ENCODE measurements at regions not wholly inside any gene's neighbourhood (a gene's known extent, or its start where the extent isn't known, plus 50 kb on each side); places are given as distances from the start of the nearest gene placed in this dataset.

GRCh38 chr5:74948031-74948546 lies 81.9 kb upstream of the FAM169A start:
- BruUV-seq (replicated peaks) = no TSS peak
- RAD21 ChIA-PET (ENCODE audit: low non-redundant PET in 1 of 2, low total read pairs in 2 of 2, uncharacterized antibody in 2 of 2, unreplicated experiment in 2 of 2) = no interaction called here
- intact Hi-C loops (cut with micrococcal nuclease) = no loop called here

More at GRCh38 chr5:74948031-74948546, 81.9 kb upstream of the FAM169A start:
- ChIA-PET POLR2A (no interaction called here), CTCF (no interaction called here)
- Histone ChIP-seq H4K20me1 (ENCODE audit: insufficient read depth) (no peaks in the 10 kb centered on the region), H3K4me2 (ENCODE audit: low read length) (no peak overlapping the region), H3K9ac (ENCODE audit: low read length) (no peak overlapping the region), H3K9me3 (ENCODE audit: control insufficient read depth in 1 of 2, insufficient read depth in 1 of 2, low read depth in 1 of 2, low read length in 2 of 2) (no peaks in the 10 kb centered on the region), H3K4me3 (replicated peaks in 1 of 2; ENCODE audit: low read depth in 1 of 2, low read length in 2 of 2) (no peak overlapping the region), H3K27ac (ENCODE audit: low read depth, low read length) (no peak overlapping the region), H3K4me1 (ENCODE audit: control insufficient read depth in 1 of 2, insufficient read depth in 2 of 2, low read length in 2 of 2) (no peaks in the 10 kb centered on the region), H3K36me3 (ENCODE audit: control insufficient read depth in 1 of 2, insufficient read depth in 2 of 2, low read length in 2 of 2) (no peaks in the 10 kb centered on the region), H2AFZ (ENCODE audit: low read depth, low read length, poor library complexity, severe bottlenecking) (no peak overlapping the region), H3K27me3 (ENCODE audit: insufficient read depth, low read length) (no peaks in the 10 kb centered on the region), H3K79me2 (ENCODE audit: insufficient read depth, low read length) (no peaks in the 10 kb centered on the region), H3K9me2 (ENCODE audit: insufficient read depth) (no peaks in the 10 kb centered on the region)
- DNase-seq (ENCODE audit: low read depth, low spot score) (no peak), ATAC-seq (no peak)
- TF ChIP-seq EZH2 (IDR thresholded peaks at IDR 0.05) = no peak
- TF ChIP-seq, protein P1, sequence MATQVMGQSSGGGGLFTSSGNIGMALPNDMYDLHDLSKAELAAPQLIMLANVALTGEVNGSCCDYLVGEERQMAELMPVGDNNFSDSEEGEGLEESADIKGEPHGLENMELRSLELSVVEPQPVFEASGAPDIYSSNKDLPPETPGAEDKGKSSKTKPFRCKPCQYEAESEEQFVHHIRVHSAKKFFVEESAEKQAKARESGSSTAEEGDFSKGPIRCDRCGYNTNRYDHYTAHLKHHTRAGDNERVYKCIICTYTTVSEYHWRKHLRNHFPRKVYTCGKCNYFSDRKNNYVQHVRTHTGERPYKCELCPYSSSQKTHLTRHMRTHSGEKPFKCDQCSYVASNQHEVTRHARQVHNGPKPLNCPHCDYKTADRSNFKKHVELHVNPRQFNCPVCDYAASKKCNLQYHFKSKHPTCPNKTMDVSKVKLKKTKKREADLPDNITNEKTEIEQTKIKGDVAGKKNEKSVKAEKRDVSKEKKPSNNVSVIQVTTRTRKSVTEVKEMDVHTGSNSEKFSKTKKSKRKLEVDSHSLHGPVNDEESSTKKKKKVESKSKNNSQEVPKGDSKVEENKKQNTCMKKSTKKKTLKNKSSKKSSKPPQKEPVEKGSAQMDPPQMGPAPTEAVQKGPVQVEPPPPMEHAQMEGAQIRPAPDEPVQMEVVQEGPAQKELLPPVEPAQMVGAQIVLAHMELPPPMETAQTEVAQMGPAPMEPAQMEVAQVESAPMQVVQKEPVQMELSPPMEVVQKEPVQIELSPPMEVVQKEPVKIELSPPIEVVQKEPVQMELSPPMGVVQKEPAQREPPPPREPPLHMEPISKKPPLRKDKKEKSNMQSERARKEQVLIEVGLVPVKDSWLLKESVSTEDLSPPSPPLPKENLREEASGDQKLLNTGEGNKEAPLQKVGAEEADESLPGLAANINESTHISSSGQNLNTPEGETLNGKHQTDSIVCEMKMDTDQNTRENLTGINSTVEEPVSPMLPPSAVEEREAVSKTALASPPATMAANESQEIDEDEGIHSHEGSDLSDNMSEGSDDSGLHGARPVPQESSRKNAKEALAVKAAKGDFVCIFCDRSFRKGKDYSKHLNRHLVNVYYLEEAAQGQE (IDR thresholded peaks at IDR 0.05; ENCODE audit: low read depth) = no peak
- TF ChIP-seq POLR2AphosphoS5 (IDR thresholded peaks at IDR 0.05; ENCODE audit: low read depth, low read length) = no peak
- TF ChIP-seq RAD21 (IDR thresholded peaks at IDR 0.05; ENCODE audit: low read depth) = no peak
- no peak for TF ChIP-seq CBX3 (IDR thresholded peaks at IDR 0.05; ENCODE audit: low read depth)
- TF ChIP-seq, protein P2, sequence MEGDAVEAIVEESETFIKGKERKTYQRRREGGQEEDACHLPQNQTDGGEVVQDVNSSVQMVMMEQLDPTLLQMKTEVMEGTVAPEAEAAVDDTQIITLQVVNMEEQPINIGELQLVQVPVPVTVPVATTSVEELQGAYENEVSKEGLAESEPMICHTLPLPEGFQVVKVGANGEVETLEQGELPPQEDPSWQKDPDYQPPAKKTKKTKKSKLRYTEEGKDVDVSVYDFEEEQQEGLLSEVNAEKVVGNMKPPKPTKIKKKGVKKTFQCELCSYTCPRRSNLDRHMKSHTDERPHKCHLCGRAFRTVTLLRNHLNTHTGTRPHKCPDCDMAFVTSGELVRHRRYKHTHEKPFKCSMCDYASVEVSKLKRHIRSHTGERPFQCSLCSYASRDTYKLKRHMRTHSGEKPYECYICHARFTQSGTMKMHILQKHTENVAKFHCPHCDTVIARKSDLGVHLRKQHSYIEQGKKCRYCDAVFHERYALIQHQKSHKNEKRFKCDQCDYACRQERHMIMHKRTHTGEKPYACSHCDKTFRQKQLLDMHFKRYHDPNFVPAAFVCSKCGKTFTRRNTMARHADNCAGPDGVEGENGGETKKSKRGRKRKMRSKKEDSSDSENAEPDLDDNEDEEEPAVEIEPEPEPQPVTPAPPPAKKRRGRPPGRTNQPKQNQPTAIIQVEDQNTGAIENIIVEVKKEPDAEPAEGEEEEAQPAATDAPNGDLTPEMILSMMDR (IDR thresholded peaks at IDR 0.05 in 2 of 3, conservative IDR thresholded peaks at IDR 0.05 in 1 of 3; ENCODE audit: borderline replicate concordance in 1 of 3, insufficient read depth in 1 of 3, low read depth in 2 of 3, low read length in 2 of 3) = no peak
- no peak for TF ChIP-seq ELF1 (IDR thresholded peaks at IDR 0.05; ENCODE audit: borderline replicate concordance, low read depth)
- TF ChIP-seq EZH2phosphoT487 (IDR thresholded peaks at IDR 0.05; ENCODE audit: borderline replicate concordance) = no peak
- no peak for TF ChIP-seq TCF7L2 (IDR thresholded peaks at IDR 0.05; ENCODE audit: borderline replicate concordance, extremely low read depth, insufficient read depth, insufficient read length)
